HG03469 (cell line): ENCODE measurements at regions not wholly inside any gene's neighbourhood (a gene's known extent, or its start where the extent isn't known, plus 50 kb on each side); places are given as distances from the start of the nearest gene placed in this dataset.

Experiments used
- ATAC-seq: cut with Tn5 transposase; IDR thresholded peaks from one replicate; pipeline ENCODE4 v1.9.1; 2021; ENCODE audit warnings: mild to moderate bottlenecking, moderate library complexity, moderate number of reproducible peaks; ENCODE audit not compliant: unreplicated experiment

DNA sequence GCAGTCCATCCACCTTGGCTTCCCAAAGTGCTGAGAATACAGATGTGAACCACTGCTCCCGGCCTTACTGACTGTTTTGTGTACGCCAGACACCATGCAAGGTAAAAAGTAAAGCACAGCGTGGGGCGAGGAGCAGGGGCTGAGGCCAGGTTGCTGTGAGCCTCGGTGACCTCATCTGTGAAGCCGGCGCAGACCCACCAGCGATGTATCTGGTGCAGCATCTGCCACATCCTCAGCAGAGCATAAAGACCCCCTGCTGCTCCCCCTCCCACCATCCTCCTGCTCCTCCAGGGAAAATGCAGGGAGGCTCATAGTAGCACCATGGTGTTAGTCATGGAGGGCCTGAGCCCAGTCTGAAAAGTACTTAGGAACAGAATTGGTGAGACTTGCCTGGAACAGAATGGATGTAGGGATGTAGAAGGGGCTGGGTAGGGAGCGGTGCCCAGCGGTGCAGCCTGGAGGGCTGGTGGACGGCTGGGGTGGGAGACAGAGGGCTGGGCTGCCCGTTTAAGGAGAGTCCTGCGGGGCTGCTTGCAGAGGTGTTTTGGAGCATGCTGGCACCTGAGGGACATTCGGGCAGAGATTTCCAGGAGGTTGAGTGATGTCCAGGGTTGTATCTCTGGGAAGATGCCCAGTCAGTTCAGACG lies 462.4 kb downstream of the BRD1 start:
- no peak for ATAC-seq

DNA sequence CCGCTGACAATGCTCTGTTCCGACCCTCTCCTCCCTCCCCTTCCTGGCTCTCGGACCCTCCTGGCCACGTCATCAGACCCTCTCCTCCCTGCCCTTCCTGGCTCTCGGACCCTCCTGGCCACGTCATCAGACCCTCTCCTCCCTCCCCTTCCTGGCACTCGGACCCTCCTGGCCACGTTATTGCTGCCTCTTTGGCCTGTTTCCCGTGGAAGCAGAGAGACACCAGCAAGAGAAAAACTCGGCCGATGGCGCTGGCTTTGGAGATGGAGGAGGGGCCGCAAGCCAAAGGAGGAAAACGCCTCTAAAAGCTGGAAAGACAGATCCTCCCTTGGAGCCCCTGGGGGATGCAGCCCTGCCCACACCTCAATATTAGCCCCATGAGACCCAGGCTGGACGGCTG lies 463.3 kb downstream of the BRD1 start:
- ATAC-seq: no peak

DNA sequence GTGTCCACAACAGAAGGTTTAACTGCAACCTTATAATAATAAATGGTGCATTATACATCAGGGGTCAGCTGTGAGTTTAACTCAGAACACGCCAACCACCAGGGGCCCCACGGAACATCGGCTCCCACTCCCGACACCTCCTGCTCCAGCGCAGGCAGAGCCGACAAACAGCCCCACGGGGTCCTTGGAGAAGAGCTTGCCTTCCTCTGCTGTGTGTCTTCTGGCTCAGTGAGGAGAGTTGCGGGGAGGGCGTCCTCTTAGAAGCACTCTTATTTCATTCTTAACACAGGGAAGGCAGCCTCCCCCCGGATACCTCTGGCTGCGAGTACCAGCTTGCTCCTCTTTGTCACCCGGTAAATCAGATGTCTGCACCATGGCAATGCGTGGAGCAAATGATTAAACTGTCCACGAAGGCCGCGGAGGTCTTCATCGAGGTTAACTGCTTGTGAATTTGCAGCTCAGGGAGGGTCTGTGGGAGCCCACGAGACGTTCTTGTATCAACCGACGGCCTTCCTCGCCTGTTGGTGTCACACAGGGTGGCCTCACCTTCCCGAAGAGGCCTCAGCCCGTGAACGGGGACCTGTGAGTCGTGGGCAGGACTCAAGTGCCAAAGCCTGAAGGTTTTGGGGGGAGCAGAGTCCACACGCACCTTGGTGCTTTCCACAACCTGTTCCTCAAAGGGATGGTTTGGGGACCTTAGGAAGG lies 464.0 kb downstream of the BRD1 start:
- no peak for ATAC-seq

DNA sequence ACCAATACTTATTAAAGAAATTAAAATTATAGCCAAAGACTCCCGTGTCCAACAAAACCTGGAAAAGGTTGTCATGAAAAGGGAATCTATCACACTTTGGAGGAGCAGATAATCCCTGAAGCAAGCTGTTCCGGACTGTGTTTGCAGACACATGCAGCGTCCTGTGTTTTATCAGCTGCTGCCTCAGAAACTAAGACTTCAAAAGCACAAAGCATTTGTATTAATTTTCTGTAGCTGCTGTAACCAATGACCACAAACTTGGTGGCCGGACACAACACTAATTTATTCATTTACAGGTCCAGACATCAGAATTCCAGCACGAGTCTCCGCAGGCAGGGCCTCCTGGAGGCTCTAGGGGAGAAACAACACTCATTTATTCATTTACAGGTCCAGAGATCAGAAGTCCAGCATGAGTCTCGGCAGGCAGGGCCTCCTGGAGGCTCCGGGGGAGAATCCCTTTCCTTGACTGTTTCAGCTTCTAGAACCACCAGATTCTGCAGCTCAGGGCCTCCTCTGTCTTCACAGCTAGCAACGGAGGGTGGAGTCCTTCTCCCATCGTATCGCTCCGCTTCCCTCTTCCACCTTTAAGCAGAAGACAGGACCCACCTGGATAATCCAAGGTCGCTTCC lies 465.3 kb downstream of the BRD1 start:
- no peak for ATAC-seq

DNA sequence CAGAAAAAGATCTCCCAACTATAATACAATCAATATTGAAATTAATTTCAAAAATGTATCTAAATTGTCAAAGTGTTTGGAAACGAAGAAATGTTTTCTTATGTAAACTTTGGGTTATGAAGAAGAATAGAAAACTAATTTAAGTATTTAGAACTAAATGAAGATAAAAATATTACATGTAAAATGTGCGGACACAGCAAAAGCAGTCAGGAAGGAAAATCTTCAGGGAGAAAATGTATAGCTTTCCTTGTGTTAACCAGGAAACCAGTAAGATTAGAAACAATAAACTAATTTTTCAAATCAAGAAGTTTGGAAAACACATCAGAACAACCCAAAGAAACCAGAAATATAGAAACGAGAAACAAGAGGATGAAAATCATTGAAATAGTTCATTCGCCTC lies 466.5 kb downstream of the BRD1 start:
- ATAC-seq: no peak

DNA sequence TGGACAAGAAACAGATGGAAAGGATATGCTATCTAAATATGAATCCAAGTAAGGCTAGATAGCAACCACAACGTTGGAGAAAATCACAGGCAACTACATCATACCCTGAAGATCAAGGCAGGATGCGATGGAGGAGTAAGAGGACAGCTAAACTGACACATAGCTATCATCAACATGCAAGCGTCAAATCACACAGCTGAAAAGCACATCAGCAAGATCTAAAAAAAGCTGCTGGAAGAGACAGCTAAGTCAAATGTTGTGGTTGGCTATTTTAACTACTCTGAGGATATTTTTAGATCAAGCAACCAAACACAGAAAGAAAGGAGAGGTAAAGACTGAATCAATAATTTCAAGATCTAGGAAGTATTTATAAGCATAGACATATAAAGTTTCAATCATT lies 466.9 kb downstream of the BRD1 start:
- ATAC-seq: no peak

DNA sequence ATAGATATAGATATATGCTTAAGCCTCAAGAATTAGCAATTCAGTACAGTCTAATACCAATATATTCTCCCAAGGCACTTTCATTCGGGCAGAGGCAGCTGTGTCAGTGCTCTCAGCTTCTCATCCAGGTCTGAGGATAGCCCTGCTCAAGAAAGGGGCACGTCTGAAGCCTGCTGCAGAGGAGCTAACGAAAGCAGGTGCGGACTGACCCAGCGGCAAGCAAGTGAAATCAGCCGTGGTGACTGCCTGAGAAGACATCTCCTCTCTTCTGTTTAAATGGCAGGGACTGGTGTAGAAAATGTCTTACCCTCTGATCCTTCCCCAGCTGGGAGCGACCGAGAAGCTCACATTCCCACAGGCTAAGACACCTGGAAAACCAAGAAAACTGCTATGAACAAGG lies 468.6 kb downstream of the BRD1 start:
- ATAC-seq: no peak

DNA sequence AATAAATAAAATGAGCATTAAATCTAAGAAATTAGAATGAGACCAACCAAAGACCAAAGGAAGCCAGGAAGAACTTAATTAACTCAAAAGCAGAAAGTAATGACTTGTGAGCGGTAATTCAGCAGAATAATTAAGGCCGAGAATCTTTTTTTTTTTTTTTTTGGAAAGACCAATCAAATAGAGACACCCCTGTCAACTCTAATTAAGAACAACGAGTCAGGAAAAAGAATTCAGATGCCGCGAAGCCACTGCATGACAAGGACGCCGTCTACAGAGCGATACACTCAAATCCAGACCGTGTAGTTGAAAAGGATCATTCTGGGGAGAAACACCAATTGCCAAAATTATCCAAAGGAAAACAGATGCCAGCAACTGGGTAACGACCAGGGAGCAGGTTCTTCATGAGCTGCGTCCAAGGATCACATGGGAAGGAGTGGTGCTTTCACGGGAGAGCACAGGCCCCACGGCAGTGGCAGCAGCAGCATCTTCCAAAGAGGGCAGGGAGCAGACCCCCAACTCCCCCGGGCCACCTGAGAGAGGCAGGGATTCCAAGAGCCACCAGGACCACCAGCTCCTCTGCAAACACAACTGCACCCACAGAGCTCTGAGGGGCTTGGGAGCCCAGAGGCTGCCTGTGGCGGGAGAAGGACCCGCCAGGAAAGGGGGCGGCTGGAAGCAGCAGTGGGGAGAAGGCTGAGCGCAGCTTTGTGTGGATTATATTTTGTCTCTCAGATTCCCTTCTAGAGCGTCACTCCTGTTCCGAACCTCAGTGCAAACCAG lies 469.8 kb downstream of the BRD1 start:
- no peak for ATAC-seq

DNA sequence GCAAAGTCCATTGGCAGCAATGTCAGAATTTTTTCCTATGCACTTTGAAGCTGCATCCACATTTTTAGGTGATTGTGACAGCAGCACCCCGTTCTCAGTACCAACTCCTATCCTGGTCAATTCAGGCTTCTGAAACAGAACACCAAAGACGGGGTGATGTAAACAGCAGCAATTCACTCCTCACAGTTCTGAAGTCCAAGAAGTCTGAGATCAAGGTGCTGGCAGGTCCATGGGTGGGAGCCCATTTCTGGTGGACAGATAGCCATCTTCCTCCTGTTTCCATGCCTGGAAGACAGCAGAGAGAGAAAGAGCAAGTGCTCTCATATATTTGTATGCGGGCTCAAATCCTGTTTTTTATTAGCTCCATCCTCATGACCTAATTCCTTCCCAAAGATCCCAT lies 471.2 kb downstream of the BRD1 start:
- no peak for ATAC-seq

DNA sequence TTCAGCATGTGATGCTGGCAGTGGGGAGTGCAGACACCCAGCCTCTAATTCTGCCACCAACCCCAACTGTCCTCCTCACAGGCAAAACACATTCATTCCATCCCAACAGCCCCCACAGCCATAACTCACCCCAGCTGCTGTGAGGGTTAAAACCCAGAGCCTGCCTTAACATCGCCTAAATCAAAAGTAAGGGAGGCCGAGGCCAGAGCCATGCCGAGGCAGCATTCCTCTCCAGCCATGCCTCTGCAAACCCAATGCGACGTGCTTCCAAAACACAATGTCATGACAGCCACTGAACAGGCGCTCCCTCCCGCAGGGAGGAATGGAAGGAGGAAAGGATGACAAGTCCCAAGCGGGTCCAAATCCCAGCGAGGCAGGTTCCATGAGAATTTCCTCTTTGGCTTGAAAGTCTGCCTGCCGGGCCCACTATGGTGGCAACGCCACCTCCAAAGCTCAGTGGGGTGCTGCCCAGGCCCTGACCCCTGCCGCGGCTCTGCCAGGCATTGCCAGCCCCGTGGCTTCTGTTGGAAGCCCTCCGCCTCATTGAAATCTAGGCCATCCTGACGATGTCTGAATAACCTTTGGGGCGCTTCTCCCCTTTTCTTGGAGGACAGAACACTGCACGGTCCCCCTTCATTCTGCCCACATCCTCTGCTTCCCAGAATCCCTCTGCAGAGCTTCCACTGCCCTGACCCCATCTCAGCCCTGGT lies 472.3 kb downstream of the BRD1 start:
- no peak for ATAC-seq

DNA sequence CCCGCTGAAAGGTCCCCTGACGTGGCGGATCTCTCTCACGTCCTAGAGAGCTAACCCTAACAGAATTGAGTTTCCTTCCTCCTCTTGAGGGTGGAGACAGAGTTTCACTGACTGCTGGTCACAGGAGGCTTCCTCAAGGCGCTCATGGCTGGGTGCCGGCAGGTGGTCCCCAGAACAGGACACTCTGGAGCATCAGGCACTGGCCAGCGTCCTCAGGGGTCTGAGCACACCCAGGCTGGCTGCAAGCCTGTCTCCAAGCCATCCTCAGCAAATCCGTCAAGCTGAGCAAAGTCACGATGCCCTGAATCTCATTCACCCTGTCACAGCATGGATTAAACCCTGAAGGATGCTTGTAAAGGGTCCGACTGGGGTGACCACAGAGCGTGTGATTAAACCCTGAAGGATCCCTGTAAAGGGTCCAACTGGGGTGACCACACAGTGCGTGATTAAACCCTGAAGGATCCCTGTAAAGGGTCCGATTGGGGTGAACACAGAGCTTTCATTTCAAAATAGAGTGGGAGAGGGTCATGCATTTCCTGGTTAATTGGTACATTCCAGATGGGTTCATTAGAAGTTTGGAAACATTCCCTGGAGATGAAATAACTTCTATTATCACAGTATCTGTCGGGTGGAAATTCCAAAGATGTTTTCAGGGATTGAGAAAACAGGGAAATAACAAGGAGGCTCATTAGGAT lies 473.0 kb downstream of the BRD1 start:
- ATAC-seq: no peak

DNA sequence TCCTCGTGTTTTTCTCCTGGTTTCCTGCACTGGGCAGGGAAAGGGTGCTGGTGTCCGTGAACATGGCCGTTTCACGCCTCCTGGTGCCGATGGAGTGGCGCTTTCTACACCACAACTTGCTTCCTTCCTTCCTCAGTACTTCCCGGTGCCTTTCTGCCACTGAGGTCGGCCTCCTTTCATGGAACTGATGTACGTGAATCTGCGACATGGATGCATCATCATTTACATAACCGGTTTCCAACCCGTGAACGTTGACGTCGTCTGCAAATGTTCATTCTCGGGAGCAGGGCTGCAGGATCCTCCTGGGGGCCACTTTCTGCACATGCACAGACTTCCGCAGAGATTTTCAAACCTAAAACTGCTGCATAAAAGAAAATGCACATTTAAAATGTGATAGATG lies 474.4 kb downstream of the BRD1 start:
- ATAC-seq: no peak

DNA sequence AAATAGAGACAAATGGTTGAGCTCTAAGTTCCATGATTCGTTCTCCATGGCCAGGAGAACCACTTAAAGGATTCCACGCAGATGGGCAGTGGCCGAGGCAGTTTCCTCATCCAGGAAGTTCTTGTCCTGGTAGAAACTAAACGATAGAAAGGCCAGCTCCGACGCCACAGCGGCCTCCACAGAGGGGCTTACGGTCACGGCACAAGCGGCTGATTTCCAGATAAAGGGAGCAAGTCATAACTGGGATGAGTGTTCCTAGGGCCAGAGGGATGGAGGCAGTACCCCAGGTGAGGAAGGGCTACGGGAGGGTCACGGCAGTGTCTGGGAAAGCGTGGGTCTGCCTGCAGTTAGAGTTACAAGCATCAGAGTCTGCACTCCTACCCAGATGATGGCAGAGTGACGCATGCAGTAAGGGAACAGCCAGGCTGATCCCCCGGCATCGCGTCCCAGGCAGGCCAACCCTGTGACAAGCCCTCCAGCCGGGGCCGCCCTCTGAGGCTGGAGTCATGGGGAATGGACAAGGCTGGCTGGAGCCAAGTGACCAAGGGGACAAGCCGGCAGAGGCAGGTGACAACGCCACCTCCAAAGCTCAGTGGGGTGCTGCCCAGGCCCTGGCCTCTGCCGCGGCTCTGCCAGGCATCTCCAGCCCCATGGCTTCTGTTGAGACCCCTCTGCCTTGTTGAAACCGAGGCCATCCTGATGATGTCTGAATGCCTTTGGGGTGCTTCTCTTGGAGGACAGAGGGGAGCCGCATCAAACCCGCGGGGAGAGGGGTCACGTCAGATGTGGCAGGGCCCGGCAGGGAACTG lies 475.1 kb downstream of the BRD1 start:
- no peak for ATAC-seq

DNA sequence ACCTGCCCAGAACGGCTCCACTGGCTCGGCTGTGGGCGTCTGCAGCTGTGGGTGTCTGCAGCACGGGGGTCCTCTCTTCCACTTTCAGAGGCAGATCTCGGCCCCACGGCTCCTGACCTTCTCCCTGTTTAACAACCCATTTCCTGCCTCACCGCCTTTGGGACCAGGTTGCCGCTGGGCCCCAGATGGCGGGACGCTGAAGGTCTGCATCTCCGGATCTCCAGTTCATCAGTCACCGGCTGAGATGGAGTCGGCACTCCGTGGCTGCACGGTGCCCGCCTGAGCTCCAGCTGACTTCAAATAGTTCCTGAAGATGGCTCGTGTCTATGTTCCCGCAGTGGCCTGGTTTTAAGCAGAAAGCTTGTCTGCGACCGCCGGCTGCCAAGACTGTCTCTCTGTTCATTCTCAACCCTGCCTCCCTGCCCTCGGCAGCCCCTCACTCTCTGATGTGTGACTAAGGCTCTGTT lies 475.9 kb downstream of the BRD1 start:
- no peak for ATAC-seq

DNA sequence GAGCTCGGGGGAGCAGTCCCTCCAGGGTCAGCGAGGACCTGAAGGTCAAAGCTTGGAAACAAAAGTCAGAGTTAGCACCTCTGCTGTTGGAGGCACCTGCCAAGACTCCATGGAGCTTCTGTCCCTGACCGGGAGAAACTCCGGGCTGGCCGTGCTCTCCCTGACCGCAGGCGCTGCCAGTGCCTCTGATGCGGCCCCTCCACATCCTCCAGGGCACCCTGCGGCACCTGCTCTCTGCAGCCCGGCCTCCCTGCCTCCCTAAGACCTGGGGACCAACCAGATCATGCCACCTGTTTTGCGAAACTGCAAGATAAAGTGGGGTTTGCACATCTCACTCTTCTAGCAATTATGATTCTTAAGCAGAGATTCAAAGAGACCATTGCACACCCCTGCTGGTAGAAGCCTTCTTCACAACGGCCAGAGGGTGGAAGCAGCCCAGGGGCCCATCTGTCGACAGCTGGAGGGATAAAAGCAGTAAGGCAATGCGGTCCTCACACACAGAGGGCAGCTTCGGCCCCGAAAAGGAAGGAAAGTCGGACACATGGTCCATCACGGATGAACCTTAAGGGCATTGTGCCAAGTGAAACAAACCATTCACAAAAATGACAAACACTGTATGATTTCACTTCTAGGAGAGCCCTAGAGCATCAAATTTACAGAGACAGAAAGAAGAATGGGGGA lies 477.1 kb downstream of the BRD1 start:
- no peak for ATAC-seq

DNA sequence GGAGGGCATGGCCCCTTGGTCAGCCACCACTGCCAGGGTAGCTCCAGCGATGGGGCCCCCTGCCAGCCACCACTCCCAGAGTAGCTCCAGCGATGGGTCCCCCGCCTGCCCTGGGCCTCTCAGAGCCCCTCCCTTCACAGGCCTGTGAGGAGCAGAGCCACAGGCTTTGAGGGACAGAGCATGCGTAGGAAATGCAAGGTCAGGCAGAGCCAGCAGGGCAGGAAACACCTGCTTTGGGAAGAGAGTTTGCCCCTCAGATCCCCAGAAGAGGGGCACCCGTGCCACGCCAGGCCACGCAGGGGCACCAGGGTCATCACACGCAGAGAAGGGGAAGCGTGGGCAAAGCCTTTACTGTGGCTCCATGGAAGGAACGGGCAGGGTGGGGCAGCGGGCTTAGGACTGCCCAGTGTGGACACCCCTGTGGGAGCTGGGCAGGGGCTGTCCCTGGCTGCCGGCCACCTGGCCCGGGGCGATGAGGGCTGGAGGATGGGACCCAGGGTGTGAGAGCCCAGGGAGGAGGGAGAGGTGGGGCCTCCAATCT lies 477.8 kb downstream of the BRD1 start:
- no peak for ATAC-seq

DNA sequence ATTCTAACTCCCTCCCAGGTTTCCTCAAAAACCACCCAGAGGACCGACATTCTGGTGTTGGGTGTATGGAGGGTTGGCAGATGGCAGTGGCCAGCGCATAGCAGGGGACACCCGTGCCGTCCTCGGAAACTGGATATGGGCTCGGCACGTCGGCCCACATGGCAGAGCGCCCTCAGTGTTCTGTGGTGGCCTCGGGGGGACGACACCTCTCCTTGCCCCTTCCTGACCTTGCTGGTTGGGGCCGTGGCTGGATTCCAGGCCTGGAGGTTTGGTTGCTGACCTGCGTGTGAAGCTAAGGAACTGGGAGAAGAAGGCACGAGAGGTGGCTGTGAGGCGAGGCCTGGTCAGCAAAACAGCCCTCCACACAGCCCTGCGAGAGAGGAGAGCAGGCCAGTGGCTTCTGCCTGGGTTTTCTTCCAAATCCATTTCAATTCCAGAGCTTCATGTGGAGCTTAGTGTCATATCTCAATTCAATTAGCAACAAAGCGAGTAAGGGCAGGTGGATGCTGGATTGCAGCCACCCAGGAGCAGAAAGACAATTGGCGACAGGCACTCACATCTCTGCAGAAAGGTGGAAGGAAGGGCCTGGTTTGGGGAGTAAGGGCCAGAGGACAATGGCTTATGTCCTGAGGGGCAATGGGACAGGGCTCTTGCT lies 478.4 kb downstream of the BRD1 start:
- no peak for ATAC-seq

DNA sequence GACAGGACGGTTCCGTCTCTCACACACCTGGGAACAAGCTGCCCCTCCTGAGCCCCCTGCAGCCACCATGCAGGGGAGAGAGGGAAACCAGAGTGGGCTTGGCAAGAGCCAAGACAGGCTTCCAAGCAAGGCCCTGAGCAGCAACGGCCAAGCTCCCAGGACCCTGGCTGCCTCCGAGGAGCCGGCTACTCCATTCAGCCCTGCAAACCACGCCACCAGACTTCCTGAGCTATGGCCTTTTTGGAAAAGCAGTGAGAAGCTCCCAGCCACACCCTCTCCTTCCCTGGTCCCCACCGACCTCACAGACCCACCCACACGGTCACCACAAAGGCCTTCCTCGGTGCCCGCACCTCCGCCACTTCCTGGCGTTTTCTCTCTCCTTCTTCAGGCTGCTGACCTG lies 479.0 kb downstream of the BRD1 start:
- no peak for ATAC-seq
